Glomerular endothelial cell (primary cell): ENCODE measurements at regions not wholly inside any gene's neighbourhood (a gene's known extent, or its start where the extent isn't known, plus 50 kb on each side); places are given as distances from the start of the nearest gene placed in this dataset.
"Not testable (repeated sequence)": the region's sequence is repeated elsewhere in the genome, so short reads cannot be mapped to it uniquely, and the experiment has no call there.

Experiments used
- DNase-seq: peaks from one replicate; pipeline ENCODE4 v3.0.0-alpha.2; 2011; ENCODE audit warnings: low read depth, low spot score; ENCODE audit errors: extremely low read depth

- DNase-seq, result no peak
These were observed 363.4 kb upstream of the GCFC2 start for GRCh38 chr2:76073992-76074604.

DNA sequence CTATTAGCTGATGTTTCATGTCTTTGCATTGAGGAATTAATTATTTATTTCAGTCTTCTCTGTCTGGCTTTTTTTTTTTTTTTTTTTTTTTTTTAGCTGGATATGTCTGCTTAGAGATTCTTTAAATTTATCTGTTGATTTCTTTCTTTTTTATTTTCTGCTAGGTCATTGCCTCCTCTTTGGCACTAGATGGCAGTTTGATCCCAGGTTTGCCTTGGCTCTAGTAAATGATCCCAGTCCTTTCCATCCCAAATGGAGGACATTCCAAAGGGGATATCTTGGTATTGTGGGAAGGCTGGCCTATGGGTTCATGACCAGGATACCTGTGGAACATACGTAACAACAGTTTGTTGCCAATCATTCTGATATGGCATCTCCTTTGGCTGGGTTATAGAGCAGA is 339.5 kb upstream of the GCFC2 start:
- DNase-seq, result no peak

GRCh38 chr2:76044701-76045100 is 334.0 kb upstream of the GCFC2 start:
- DNase-seq, result no peak

GRCh38 chr2:76039505-76039904 is 328.8 kb upstream of the GCFC2 start:
- no peak for DNase-seq

GRCh38 chr2:76027761-76028160 is 317.0 kb upstream of the GCFC2 start:
- DNase-seq, result no peak

DNA sequence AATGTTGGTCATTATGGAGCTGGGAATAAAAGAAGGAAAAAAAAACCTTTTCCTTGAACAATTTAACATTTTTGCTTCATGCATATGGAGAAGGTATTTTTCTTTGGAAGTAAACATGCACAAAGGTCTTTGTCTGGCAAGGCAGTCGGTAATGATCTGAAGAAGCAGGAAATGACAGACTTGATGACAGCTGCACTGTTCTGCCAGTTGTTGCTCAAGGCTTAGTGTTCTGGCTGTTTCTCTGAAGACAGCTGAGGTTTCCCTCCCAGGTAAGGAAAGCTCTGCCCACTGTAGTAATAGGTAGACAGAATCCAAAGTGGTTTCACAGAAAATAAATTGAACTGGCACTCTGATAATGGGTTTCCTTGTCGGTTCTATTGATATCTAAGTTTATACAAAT is 308.4 kb upstream of the GCFC2 start:
- no peak for DNase-seq

DNA sequence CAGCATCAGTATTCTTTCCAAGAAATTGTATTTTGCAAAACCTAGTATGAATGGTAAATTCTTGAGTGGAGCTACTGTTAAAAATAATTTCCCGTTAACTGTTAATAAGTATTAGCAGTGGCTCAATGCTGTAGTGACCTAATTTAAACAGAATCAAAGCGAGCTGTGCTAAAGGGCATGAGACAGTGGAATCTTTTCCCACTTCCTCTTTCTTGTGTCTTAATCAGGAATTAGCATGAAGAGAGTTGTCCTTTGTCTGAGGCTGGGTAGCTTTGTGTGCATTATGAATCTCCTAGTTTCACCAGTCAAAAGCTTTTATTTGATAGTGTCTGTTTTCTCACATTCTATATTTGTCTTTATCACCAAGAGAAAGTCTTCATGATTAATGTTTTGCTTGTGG is 298.8 kb upstream of the GCFC2 start:
- DNase-seq, result no peak

GRCh38 chr2:76008001-76008702 is 297.4 kb upstream of the GCFC2 start:
- DNase-seq, result no peak

GRCh38 chr2:76000425-76000824 is 289.7 kb upstream of the GCFC2 start:
- DNase-seq, result no peak

DNA sequence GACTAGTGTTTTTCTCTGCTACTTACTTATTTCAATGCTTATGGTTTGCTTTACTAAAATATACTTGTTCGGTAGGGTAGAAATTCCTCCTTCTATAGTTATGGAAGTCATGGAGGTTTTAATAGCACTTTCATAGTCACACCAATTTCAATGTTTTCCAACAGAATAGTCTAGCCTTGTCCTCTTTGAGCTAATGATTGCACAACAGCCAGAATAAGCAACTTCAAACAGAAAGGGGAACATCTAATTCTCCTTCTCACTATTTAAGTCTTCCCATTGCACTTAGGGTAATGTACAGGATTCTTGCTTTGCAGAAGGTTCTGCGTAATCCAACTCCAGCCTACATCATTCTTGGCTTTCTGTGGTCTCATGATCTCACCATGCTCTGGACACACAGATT is 287.7 kb upstream of the GCFC2 start:
- DNase-seq, result no peak

DNA sequence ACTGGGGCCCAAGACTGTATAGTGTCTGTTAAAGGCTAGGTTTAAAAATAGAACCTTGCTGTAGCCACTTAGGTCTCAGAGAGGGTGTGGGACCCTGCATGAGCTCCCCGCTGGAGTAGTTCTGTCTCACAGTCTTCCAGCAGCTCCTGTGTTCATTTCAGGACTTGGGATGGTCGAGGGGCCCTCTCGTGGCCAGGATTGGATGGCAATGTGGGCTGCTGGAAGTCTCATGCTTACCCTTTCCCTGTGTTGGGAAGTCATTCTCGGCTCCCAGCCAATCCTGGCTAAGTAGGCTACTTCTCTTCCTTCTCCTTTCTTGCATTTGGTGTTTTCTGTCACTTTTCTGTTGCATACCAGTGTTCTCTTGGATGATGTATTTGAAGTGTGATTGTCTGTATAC is 284.0 kb upstream of the GCFC2 start:
- no peak for DNase-seq

DNA sequence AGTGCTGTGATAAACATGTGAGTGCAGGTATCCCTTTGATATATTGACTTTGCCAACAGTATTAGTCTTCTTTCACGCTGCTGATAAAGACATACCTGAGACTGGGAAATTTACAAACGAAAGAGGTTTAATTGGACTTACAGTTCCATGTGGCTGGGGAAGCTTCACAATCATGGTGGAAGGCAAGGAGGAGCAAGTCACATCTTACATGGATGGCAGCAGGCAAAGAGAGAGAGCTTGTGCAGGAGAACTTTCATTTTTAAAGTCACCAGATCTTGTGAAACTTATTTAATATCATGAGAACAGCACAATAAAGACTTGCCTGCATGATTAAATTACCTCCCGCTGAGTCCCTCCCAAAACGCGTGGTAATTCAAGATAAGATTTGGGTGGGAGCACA is 277.9 kb upstream of the GCFC2 start:
- DNase-seq, result not testable (repeated sequence)

DNA sequence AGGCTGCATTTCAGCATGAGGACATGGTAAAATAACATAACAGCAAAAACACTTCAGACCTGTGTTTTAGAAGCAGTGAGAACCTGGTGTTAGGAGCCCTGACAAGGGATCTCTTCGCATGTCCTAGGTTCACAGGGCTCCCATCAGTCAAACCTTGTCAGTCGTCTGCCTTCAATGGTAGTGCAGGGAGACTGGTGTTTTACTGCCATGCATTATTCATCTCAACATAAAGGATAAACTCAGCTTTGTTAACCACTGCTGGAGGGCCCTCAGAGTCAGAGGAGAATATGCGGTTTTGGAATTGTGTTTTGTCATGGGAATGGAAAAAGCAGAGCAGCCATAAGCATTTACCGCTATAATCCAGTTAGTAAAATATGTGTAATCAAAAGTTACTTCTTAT is 275.9 kb upstream of the GCFC2 start:
- DNase-seq, result no peak

- no peak for DNase-seq
These were observed 272.0 kb upstream of the GCFC2 start for GRCh38 chr2:75982719-75983118.

DNA sequence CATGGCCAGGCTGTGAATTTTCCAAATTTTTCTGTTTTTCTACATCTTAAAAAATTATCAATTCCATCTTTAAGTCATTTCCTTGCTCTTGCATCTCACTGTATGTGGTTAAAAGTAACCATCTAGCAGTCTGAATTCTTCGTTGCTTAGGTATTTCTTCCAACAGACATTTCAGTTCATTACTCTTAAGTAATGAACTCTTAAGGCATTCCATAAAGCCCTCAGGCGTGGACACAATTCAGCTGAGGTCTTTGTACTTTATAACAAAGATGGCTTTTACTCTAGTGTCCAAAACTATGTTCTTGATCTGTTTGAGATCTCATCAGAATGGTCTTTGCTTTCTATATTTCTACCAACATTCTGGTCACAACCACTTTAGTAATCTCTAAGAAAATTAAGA is 253.9 kb upstream of the GCFC2 start:
- DNase-seq, result no peak

DNA sequence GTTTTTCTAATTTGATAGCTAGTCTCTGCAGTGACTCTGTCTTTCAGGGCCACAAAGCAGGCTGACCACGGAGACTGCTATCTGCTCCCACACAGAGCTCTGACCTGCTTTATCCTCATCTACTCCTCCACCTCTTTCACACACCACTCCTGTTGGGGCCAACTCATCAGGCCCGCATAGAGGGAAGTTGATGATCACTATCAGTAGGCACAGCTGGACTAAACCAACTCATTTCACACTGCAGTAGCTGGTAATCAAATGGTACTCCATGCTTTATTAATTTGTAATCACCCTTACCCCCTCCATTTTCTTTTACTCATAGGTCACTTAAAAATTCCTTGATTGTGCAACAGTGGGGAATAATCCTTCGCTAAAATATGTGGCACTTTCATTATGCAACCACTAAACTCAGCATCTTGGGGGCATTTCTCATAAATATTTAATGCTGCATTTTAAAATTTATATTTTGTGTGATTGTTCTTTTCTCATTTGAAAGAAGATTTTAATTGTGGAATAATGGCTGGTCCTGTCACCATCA is 249.8 kb upstream of the GCFC2 start:
- no peak for DNase-seq

GRCh38 chr2:75959724-75960471 is 249.2 kb upstream of the GCFC2 start:
- DNase-seq, result no peak

- DNase-seq, result no peak
These were observed 244.0 kb upstream of the GCFC2 start for GRCh38 chr2:75954761-75955160.

GRCh38 chr2:75952173-75952572 is 241.5 kb upstream of the GCFC2 start:
- no peak for DNase-seq

- no peak for DNase-seq
These were observed 238.8 kb upstream of the GCFC2 start for GRCh38 chr2:75949385-75950030.

DNA sequence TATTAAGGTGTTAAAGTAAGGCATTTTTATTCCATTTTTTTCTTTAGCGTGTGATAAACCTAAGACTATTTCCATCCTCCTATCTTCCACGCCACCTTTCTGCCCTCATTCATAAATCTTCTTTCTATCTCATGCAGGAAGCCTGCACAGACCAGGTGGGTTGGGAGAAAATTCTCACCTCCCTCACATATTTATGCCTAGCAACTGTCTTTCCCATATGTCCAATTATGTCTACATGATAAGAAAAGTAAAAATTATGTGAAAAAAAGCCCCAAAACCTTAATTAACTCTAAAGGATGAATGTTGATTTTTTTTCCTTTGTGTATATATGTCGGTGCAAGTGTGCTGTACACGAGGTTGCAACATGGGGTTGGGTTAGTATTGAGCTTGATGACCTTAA is 225.6 kb upstream of the GCFC2 start:
- no peak for DNase-seq
